ENCODE measurements at regions not wholly inside any gene's neighbourhood (a gene's known extent, or its start where the extent isn't known, plus 50 kb on each side); places are given as distances from the start of the nearest gene placed in this dataset.

DNA sequence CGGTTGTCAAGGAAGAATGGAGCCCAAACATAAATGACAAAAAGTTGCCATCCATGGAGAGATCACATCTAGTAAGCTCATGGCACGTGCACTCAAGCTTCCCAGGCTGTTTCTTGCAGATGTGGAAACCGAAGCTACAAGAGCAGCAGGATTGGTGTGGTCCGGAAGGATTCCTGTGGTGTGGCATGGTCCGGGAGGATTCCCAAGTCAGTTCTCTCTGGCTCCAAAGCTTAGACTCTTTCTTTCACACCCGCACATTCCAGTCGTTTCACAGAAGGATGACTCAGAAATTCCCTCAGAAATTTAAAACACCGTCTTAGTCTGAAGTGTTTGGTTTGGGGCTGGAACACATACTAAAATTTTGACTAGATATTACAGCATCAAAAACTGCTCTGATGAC, 78.0 kb upstream of the DRD2 start:
- no peaks in the 10 kb centered on the region for H3K9me3 ChIP-seq
- H3K27me3 ChIP-seq = peaks cover 0 to 5% (median 0%) of the 10 kb centered on the region in 4 donors
- WGBS, 2 donors = 58 to 61% methylated on average over 8 of the region's 8 CpGs
- TF ChIP-seq CTCF (IDR thresholded peaks at IDR 0.05) = no peak
- DNase-seq (no peak), FAIRE-seq (no peak), ATAC-seq (peak in 3 of 4 donors; percentile 14 to 51 (median 50))
- no peak overlapping the region for H3K4me3 ChIP-seq
- no peaks in the 10 kb centered on the region for H3K4me1 ChIP-seq
- H3K36me3 ChIP-seq = no peaks in the 10 kb centered on the region
- intact Hi-C loops (cut with DNase I) = no loop called here
- no peak overlapping the region for H3K27ac ChIP-seq

DNA sequence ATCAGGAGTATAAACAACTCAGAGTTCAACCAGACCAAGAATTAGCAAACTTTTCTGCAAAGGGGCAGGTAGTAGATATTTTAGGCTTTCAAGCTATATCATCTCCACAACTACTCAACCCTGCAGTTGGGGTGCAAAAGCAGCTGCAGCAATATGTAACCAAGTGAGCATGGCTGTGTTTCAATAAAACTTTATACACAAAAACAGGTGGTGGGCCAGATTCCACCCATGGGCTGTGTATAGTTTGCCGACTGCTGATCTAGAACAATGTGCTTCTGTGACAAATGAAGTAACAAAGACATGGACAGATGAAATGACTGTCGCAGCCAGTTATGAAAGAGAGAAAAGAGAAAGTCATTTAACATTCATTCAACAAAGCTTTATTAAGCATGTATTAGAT, 77.1 kb upstream of the DRD2 start:
- WGBS, 2 donors = 92 to 95% methylated on average over 2 of the region's 2 CpGs
- H3K27me3 ChIP-seq = peaks cover 0 to 5% (median 0%) of the 10 kb centered on the region in 4 donors

DNA sequence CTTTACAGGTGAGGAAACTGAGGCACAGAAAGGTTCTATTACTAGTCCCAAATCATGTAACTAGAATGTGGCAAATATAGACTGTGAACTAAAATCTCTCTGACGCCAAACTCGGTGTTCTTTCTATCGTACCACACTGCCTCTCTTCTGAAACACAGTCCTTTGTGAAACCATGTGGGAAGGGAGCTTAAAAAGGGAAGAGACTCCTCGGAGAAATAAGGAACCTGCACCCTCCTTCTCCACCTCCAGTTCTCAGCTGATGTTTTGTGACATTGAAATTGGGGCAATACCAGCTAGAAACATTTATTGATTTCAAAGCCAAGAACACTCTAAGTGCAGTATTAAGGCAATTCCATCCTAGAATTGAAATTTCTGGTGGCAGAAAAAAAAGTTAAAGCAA, 76.4 kb upstream of the DRD2 start:
- Histone ChIP-seq H3K4me1 (no peaks in the 10 kb centered on the region), H3K27me3 (peaks cover 0 to 5% (median 0%) of the 10 kb centered on the region in 4 donors), H3K27ac (no peak overlapping the region), H3K4me3 (no peak overlapping the region), H3K9me3 (no peaks in the 10 kb centered on the region), H3K36me3 (no peaks in the 10 kb centered on the region)
- DNase-seq (no peak), FAIRE-seq (no peak), ATAC-seq (no peak)
- TF ChIP-seq CTCF (IDR thresholded peaks at IDR 0.05) = no peak
- intact Hi-C loops (cut with DNase I) = no loop called here
- 73 to 89% methylated on average over 4 of the region's 4 CpGs for WGBS, 2 donors

More for the DNA sequence above, 77.1 kb upstream of the DRD2 start:
- Histone ChIP-seq H3K36me3 (no peaks in the 10 kb centered on the region), H3K27ac (no peak overlapping the region), H3K4me3 (no peak overlapping the region), H3K4me1 (no peaks in the 10 kb centered on the region), H3K9me3 (no peaks in the 10 kb centered on the region)
- ATAC-seq (no peak), FAIRE-seq (no peak), DNase-seq (no peak)
- TF ChIP-seq CTCF (IDR thresholded peaks at IDR 0.05) = no peak
- intact Hi-C loops (cut with DNase I) = no loop called here

GRCh38 chr11:113549611-113550578, 74.7 kb upstream of the DRD2 start:
- intact Hi-C loops (cut with DNase I) = no loop called here
- Histone ChIP-seq H3K27me3 (peaks cover 0 to 5% (median 0%) of the 10 kb centered on the region in 4 donors), H3K4me1 (no peaks in the 10 kb centered on the region), H3K4me3 (no peak overlapping the region), H3K36me3 (no peaks in the 10 kb centered on the region), H3K27ac (no peak overlapping the region), H3K9me3 (no peaks in the 10 kb centered on the region)
- peak in 1 of 4 donors; percentile 31 for ATAC-seq
- FAIRE-seq = no peak
- WGBS, 2 donors = 48 to 50% methylated on average over 6 of the region's 6 CpGs
- no peak for TF ChIP-seq CTCF (IDR thresholded peaks at IDR 0.05)
- DNase-seq = no peak

- intact Hi-C loops (cut with DNase I) = no loop called here
- FAIRE-seq = no peak
- no peaks in the 10 kb centered on the region for H3K9me3 ChIP-seq
- no peak for DNase-seq
- no peak for TF ChIP-seq CTCF (IDR thresholded peaks at IDR 0.05)
- no peaks in the 10 kb centered on the region for H3K4me1 ChIP-seq
- no peak overlapping the region for H3K4me3 ChIP-seq
- peaks cover 0 to 5% (median 0%) of the 10 kb centered on the region in 4 donors for H3K27me3 ChIP-seq
- WGBS, 2 donors = 65 to 75% methylated on average over 3 of the region's 3 CpGs
- no peak for ATAC-seq
- no peaks in the 10 kb centered on the region for H3K36me3 ChIP-seq
- H3K27ac ChIP-seq = no peak overlapping the region
Observed at GRCh38 chr11:113549061-113549460, 73.9 kb upstream of the DRD2 start.
